ENCODE measurements at regions not wholly inside any gene's neighbourhood (a gene's known extent, or its start where the extent isn't known, plus 50 kb on each side); places are given as distances from the start of the nearest gene placed in this dataset.
"Not testable (repeated sequence)": the region's sequence is repeated elsewhere in the genome, so short reads cannot be mapped to it uniquely, and the experiment has no call there.

DNA sequence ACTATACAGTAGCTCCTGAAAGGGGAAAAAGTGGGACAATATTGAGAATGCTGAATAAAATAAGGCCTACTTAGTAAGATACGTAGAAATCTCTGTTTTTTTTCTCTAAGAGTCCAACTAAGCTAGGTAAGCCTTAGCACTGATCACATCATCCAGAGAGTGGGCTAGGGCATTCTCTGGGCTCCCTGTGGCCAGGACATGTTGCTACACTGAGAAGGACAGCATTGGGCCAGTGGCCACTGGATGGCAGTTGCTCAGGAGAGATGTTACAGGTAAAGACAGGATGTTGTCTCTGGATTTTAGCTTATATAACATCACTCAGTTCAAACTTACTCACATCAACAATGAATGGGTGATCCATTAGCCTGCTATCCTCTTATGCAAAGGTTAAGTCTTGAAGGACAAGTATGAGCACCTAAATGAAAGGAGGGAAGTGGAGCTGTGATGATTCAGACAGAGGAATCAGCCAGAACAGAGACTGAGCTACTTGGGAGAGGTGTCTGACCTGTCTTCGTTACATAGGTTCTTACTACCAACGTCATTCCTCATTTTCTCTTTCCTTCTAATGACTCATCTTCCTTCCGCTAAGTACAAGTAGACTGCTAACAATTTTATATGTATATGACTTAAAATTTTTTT lies 226.6 kb upstream of the ADCY2 start:
- TF ChIP-seq POLR2AphosphoS5 (IDR thresholded peaks at IDR 0.05; ENCODE audit: low read depth, low read length) = no peak
- no peak for TF ChIP-seq POLR2A (IDR thresholded peaks at IDR 0.05; ENCODE audit: low read depth, low read length)
- no peak for TF ChIP-seq TAF1 (IDR thresholded peaks at IDR 0.05; ENCODE audit: borderline replicate concordance, low read depth, low read length)
- FAIRE-seq (no peak), DNase-seq (ENCODE audit: insufficient read length) (no peak)

GRCh38 chr5:7170785-7171184 lies 225.2 kb upstream of the ADCY2 start:
- FAIRE-seq; DNase-seq (ENCODE audit: insufficient read length): not testable (repeated sequence)

DNA sequence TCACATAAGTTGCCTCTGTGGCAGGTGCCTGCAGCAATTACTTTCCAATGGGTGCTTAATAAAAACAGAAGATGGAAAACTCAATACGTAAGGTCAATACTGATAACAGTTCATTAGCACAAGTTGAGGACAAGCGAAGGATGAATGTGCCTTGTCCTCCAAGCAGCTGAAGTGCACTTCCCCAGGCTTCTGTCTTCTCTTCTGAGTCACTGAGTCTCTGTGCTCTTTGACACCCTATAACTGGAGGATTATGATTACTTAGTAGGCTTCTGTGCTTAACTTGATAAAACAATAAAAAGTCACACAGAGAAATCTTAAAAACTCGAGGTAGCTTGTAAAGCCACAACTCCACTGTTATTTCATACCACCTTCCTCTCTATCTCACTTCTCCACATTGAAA lies 216.6 kb upstream of the ADCY2 start:
- FAIRE-seq = no peak
- DNase-seq (ENCODE audit: insufficient read length) = no peak
- no peak for TF ChIP-seq POLR2A (IDR thresholded peaks at IDR 0.05; ENCODE audit: low read depth, low read length)
- TF ChIP-seq TAF1 (IDR thresholded peaks at IDR 0.05; ENCODE audit: borderline replicate concordance, low read depth, low read length) = no peak
- TF ChIP-seq POLR2AphosphoS5 (IDR thresholded peaks at IDR 0.05; ENCODE audit: low read depth, low read length) = no peak

DNA sequence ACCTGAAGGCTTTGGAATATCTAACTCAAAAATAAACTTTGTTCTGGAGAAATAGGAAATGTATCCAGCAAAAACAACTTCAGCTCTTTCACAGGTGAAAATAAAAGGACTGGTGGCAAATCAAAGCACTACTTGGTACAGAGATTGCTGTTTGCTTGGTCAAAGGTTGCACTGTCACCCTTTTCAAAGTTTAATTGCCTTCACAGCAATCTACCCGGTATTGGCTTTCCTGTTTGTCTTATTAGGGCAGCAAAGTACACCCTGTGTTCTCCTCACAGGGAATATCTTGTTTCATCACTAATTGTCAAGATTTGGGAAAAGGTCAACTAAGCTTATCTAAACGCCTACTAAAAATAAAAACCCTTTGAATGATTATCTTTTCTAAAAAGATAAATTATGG lies 214.1 kb upstream of the ADCY2 start:
- TF ChIP-seq POLR2AphosphoS5 (IDR thresholded peaks at IDR 0.05; ENCODE audit: low read depth, low read length) = no peak
- TF ChIP-seq TAF1 (IDR thresholded peaks at IDR 0.05; ENCODE audit: borderline replicate concordance, low read depth, low read length) = no peak
- no peak for TF ChIP-seq POLR2A (IDR thresholded peaks at IDR 0.05; ENCODE audit: low read depth, low read length)
- FAIRE-seq = no peak
- no peak for DNase-seq (ENCODE audit: insufficient read length)

DNA sequence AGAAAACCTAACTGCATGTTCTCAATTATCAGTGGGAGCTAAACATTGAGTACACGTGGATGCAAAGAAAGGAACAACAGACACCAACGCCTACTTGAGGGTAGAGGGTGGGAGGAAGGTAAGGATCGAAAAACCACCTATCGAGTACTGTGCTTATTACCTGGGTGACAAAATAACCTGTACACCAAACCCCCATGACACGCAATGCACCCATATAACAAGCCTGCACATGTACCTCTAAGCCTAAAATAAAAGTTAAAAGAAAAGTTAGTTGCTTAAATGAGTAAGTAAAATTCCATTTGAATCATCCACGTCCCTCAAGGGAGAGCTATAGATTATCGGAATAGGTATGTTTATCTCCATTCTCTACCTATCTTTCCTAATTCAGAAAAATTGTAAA lies 210.2 kb upstream of the ADCY2 start:
- no peak for FAIRE-seq
- no peak for TF ChIP-seq POLR2AphosphoS5 (IDR thresholded peaks at IDR 0.05; ENCODE audit: low read depth, low read length)
- TF ChIP-seq POLR2A (IDR thresholded peaks at IDR 0.05; ENCODE audit: low read depth, low read length) = no peak
- TF ChIP-seq TAF1 (IDR thresholded peaks at IDR 0.05; ENCODE audit: borderline replicate concordance, low read depth, low read length) = no peak
- no peak for DNase-seq (ENCODE audit: insufficient read length)

- FAIRE-seq (no peak), DNase-seq (ENCODE audit: insufficient read length) (no peak)
- no peak for TF ChIP-seq POLR2AphosphoS5 (IDR thresholded peaks at IDR 0.05; ENCODE audit: low read depth, low read length)
- TF ChIP-seq POLR2A (IDR thresholded peaks at IDR 0.05; ENCODE audit: low read depth, low read length) = no peak
- no peak for TF ChIP-seq TAF1 (IDR thresholded peaks at IDR 0.05; ENCODE audit: borderline replicate concordance, low read depth, low read length)
These were observed 209.1 kb upstream of the ADCY2 start for GRCh38 chr5:7186818-7187217.

GRCh38 chr5:7190712-7191250 lies 205.2 kb upstream of the ADCY2 start:
- no peak for DNase-seq (ENCODE audit: insufficient read length)
- TF ChIP-seq POLR2A (IDR thresholded peaks at IDR 0.05; ENCODE audit: low read depth, low read length) (no peak), TAF1 (IDR thresholded peaks at IDR 0.05; ENCODE audit: borderline replicate concordance, low read depth, low read length) (no peak), POLR2AphosphoS5 (IDR thresholded peaks at IDR 0.05; ENCODE audit: low read depth, low read length) (no peak)
- no peak for FAIRE-seq

- DNase-seq (ENCODE audit: insufficient read length) (no peak), FAIRE-seq (no peak)
- no peak for TF ChIP-seq POLR2AphosphoS5 (IDR thresholded peaks at IDR 0.05; ENCODE audit: low read depth, low read length)
- no peak for TF ChIP-seq POLR2A (IDR thresholded peaks at IDR 0.05; ENCODE audit: low read depth, low read length)
- TF ChIP-seq TAF1 (IDR thresholded peaks at IDR 0.05; ENCODE audit: borderline replicate concordance, low read depth, low read length) = no peak
These were observed 203.9 kb upstream of the ADCY2 start for GRCh38 chr5:7192016-7192415.

DNA sequence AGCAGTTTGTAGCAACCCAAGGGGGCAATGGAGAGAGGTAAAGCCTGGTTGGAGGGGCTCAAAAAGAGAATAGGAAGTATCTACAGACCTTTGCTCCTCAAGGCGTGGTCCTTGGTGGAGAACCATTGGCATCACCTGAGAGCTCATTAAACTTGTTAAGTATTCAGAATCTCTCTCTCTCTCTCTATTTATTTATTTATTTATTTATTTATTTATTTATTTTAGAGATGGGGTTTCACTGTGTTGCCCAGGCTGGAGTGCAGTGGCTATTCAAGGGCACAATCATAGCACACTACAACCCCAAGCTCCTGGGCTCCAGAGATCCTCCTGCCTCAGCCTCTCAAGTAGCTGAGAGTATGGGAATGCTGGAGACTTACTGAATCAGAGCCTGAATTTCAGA lies 193.1 kb upstream of the ADCY2 start:
- no peak for FAIRE-seq
- no peak for DNase-seq (ENCODE audit: insufficient read length)
- TF ChIP-seq POLR2AphosphoS5 (IDR thresholded peaks at IDR 0.05; ENCODE audit: low read depth, low read length) (no peak), TAF1 (IDR thresholded peaks at IDR 0.05; ENCODE audit: borderline replicate concordance, low read depth, low read length) (no peak), POLR2A (IDR thresholded peaks at IDR 0.05; ENCODE audit: low read depth, low read length) (no peak)

DNA sequence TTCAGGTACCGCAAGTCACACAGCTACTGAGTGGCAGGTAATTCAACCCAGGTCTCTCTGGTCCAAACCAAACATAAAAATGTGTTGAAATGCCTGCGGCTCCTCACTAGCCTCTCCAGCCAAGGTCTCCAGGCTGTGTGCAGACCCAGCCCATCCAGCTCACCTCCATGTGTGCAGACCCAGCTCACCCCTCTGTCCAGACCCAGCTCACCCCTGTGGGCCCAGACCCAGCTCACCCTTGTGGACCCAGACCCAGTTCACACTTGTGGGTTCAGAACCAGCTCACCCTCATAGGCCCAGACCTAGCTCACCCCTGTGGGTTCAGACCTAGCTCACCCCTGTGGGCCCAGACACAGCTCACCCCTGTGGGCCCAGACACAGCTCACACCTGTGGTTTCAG lies 188.0 kb upstream of the ADCY2 start:
- FAIRE-seq (no peak), DNase-seq (ENCODE audit: insufficient read length) (no peak)
- TF ChIP-seq TAF1 (IDR thresholded peaks at IDR 0.05; ENCODE audit: borderline replicate concordance, low read depth, low read length) (no peak), POLR2A (IDR thresholded peaks at IDR 0.05; ENCODE audit: low read depth, low read length) (no peak), POLR2AphosphoS5 (IDR thresholded peaks at IDR 0.05; ENCODE audit: low read depth, low read length) (no peak)

DNA sequence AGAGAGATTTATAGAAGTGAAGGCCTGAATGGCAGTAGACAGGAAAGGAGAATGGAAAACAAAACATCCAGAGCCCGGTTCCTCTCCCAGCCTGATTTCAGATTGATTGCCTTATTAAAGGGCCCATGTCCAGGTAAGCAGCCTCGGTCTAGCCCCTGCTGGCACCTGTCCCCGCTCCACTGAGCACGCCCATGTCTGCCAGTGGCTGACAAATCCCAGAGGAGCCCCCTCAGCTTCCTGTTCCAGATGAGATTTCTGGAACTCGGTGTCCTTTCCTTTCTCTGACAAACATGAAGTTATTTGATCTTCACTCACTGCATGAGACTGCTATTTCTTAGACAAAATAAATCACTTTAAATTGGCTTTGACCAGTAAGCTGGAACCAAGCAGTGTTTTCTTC lies 187.0 kb upstream of the ADCY2 start:
- no peak for FAIRE-seq
- DNase-seq (ENCODE audit: insufficient read length) = no peak
- TF ChIP-seq POLR2AphosphoS5 (IDR thresholded peaks at IDR 0.05; ENCODE audit: low read depth, low read length) = no peak
- TF ChIP-seq TAF1 (IDR thresholded peaks at IDR 0.05; ENCODE audit: borderline replicate concordance, low read depth, low read length) = no peak
- no peak for TF ChIP-seq POLR2A (IDR thresholded peaks at IDR 0.05; ENCODE audit: low read depth, low read length)

DNA sequence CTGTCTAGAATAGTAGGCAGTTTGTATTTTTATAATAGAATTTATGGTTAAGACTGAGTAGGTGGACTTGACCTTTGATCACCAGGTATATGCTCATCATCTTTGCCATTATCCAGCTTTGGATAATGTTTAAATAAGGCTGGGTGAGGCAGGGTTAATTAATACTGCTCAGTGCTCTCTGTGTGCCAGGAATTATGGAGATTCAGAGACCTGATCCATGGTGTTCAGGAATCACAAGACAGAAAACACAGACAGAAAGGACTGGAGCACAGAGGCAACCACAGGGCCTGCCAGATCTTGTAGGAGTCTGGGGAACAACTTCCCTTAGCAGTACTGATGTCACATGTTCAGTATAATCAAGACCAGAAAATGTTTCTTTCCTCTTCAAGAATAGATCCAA lies 186.3 kb upstream of the ADCY2 start:
- DNase-seq (ENCODE audit: insufficient read length) = no peak
- no peak for FAIRE-seq
- TF ChIP-seq TAF1 (IDR thresholded peaks at IDR 0.05; ENCODE audit: borderline replicate concordance, low read depth, low read length) = no peak

GRCh38 chr5:7210549-7210948 lies 185.4 kb upstream of the ADCY2 start:
- no peak for FAIRE-seq
- TF ChIP-seq TAF1 (IDR thresholded peaks at IDR 0.05; ENCODE audit: borderline replicate concordance, low read depth, low read length) (no peak), POLR2A (IDR thresholded peaks at IDR 0.05; ENCODE audit: low read depth, low read length) (no peak), POLR2AphosphoS5 (IDR thresholded peaks at IDR 0.05; ENCODE audit: low read depth, low read length) (no peak)
- no peak for DNase-seq (ENCODE audit: insufficient read length)

Data from GM12892 (cell line).